HL-60 (cell line): ENCODE measurements at regions not wholly inside any gene's neighbourhood (a gene's known extent, or its start where the extent isn't known, plus 50 kb on each side); places are given as distances from the start of the nearest gene placed in this dataset.

Experiments
- DNase-seq, 2 experiments: peaks; one replicate each; pipeline ENCODE4 v3.0.0-alpha.2; 2010 to 2020; ENCODE audit warnings: low read depth in 1 of 2, low spot score in 1 of 2
- H3K27ac ChIP-seq: fragments of 250-450 bp; sonication (Bioruptor Pico); replicated peaks from 2 replicates; pipeline ENCODE4 v1.5.1; 2020; ENCODE audit warnings: mild to moderate bottlenecking, moderate library complexity
- H3K27me3 ChIP-seq: fragments of 250-450 bp; sonication (Bioruptor Pico); 2 replicates; pipeline ENCODE4 v1.5.1; 2021; ENCODE audit warnings: mild to moderate bottlenecking, moderate library complexity; ENCODE audit not compliant: insufficient read depth, poor library complexity, severe bottlenecking
- H3K4me3 ChIP-seq: replicated peaks from 2 replicates; pipeline ENCODE4 v1.5.1; 2011; ENCODE audit warnings: mild to moderate bottlenecking, control low read depth, low read length; ENCODE audit not compliant: insufficient read depth
- CTCF ChIP-seq: IDR thresholded peaks from one replicate; pipeline ENCODE4 v1.5.1; 2011; ENCODE audit warnings: low read length, control low read depth, inconsistent platforms; ENCODE audit not compliant: insufficient read depth
- GABPA ChIP-seq: IDR thresholded peaks from 2 replicates; pipeline ENCODE4 v1.6.1; 2012; ENCODE audit warnings: low read depth
- POLR2AphosphoS5 ChIP-seq: IDR thresholded peaks from 2 replicates; pipeline ENCODE4 v1.6.1; 2012; ENCODE audit warnings: low read depth
- REST ChIP-seq: IDR thresholded peaks from 2 replicates; pipeline ENCODE4 v1.6.1; 2012; ENCODE audit warnings: low read depth; ENCODE audit not compliant: insufficient replicate concordance
- SPI1 ChIP-seq: IDR thresholded peaks from 2 replicates; pipeline ENCODE4 v1.6.1; 2012; ENCODE audit warnings: low read depth, mild to moderate bottlenecking, borderline replicate concordance

GRCh38 chr2:67808112-67808511 lies 254.7 kb downstream of the C1D start:
- TF ChIP-seq REST (no peak), CTCF (no peak), POLR2AphosphoS5 (no peak), GABPA (no peak), SPI1 (no peak)

GRCh38 chr2:67812682-67813081 lies 250.1 kb downstream of the C1D start:
- DNase-seq, result no peak
- Histone ChIP-seq H3K27ac (no peak overlapping the region), H3K27me3 (peaks cover 3% of the 10 kb centered on the region), H3K4me3 (no peak overlapping the region)
- no peak for TF ChIP-seq POLR2AphosphoS5
- TF ChIP-seq SPI1, result no peak
- no peak for TF ChIP-seq CTCF
- TF ChIP-seq REST, result no peak
- TF ChIP-seq GABPA, result no peak

More at GRCh38 chr2:67808112-67808511, 254.7 kb downstream of the C1D start:
- H3K27ac ChIP-seq, result no peak overlapping the region
- no peak for DNase-seq
- peaks cover 3% of the 10 kb centered on the region for H3K27me3 ChIP-seq
- H3K4me3 ChIP-seq, result no peak overlapping the region

- no peak overlapping the region for H3K4me3 ChIP-seq
- TF ChIP-seq SPI1 (no peak), GABPA (no peak)
- H3K27ac ChIP-seq, result no peak overlapping the region
- H3K27me3 ChIP-seq, result no peaks in the 10 kb centered on the region
- DNase-seq, result no peak
Observed at GRCh38 chr2:67823726-67824125, 239.1 kb downstream of the C1D start.

- TF ChIP-seq REST, result no peak
- TF ChIP-seq CTCF, result no peak
- TF ChIP-seq GABPA, result no peak
- no peak for TF ChIP-seq SPI1
- TF ChIP-seq POLR2AphosphoS5, result no peak
- DNase-seq, result no peak
- no peak overlapping the region for H3K4me3 ChIP-seq
- H3K27ac ChIP-seq, result no peak overlapping the region
- H3K27me3 ChIP-seq, result no peaks in the 10 kb centered on the region
Observed at GRCh38 chr2:67824186-67824585, 238.6 kb downstream of the C1D start.
